ENCODE measurements at regions not wholly inside any gene's neighbourhood (a gene's known extent, or its start where the extent isn't known, plus 50 kb on each side); places are given as distances from the start of the nearest gene placed in this dataset.

DNA sequence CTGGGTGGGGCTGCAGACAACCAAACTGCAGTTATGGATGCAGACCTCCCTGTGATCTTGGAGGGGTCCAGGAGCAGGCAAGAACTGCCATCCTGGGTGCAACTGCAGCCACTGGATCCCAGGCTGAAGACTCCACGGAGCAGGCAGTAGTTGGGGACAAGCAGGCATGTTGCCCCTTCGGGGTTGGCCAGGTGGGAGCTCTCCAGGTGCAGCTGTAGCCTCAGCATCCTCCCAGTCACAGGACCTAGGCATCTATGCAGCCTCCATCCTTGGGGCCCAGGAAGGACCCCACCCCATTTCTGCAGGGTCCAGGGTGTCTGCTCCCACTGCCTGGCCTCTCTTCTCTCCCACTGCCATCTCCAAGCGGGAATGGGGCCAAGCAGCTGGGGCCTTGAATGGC, 322.2 kb upstream of the RBMS3 start:
- TF ChIP-seq EZH2 (IDR thresholded peaks at IDR 0.05; ENCODE audit: low read length, missing control alignments): no peak
- TF ChIP-seq, protein P1, sequence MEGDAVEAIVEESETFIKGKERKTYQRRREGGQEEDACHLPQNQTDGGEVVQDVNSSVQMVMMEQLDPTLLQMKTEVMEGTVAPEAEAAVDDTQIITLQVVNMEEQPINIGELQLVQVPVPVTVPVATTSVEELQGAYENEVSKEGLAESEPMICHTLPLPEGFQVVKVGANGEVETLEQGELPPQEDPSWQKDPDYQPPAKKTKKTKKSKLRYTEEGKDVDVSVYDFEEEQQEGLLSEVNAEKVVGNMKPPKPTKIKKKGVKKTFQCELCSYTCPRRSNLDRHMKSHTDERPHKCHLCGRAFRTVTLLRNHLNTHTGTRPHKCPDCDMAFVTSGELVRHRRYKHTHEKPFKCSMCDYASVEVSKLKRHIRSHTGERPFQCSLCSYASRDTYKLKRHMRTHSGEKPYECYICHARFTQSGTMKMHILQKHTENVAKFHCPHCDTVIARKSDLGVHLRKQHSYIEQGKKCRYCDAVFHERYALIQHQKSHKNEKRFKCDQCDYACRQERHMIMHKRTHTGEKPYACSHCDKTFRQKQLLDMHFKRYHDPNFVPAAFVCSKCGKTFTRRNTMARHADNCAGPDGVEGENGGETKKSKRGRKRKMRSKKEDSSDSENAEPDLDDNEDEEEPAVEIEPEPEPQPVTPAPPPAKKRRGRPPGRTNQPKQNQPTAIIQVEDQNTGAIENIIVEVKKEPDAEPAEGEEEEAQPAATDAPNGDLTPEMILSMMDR (conservative IDR thresholded peaks at IDR 0.05 in 1 of 2, IDR thresholded peaks at IDR 0.05 in 1 of 2; ENCODE audit: low read depth in 1 of 2, low read length in 2 of 2): no peak
- Histone ChIP-seq H3K27ac (ENCODE audit: insufficient read depth, low read length) (no peak overlapping the region), H3K4me2 (ENCODE audit: extremely low read depth, insufficient read depth, low read length) (no peak overlapping the region), H3K4me1 (ENCODE audit: control insufficient read depth, extremely low read depth, insufficient read depth, low read length) (no peaks in the 10 kb centered on the region), H3K9me3 (ENCODE audit: control insufficient read depth, insufficient read depth, low read depth, low read length) (no peaks in the 10 kb centered on the region), H3K9ac (ENCODE audit: insufficient read depth, low read length) (no peak overlapping the region), H2AFZ (ENCODE audit: low read length) (no peak overlapping the region), H3K79me2 (ENCODE audit: control insufficient read depth, insufficient read depth, low read length) (no peaks in the 10 kb centered on the region), H4K20me1 (ENCODE audit: control insufficient read depth, extremely low read depth, insufficient read depth, low read length) (no peaks in the 10 kb centered on the region), H3K36me3 (ENCODE audit: control insufficient read depth, insufficient read depth, low read length) (no peaks in the 10 kb centered on the region), H3K27me3 (ENCODE audit: control insufficient read depth, insufficient read depth, low read length) (no peaks in the 10 kb centered on the region), H3K4me3 (replicated peaks in 1 of 4; ENCODE audit: control extremely low read depth in 1 of 4, insufficient read depth in 1 of 4, low read depth in 3 of 4, low read length in 4 of 4) (no peak overlapping the region)
- DNase-seq (ENCODE audit: low read depth in 2 of 2): no peak

DNA sequence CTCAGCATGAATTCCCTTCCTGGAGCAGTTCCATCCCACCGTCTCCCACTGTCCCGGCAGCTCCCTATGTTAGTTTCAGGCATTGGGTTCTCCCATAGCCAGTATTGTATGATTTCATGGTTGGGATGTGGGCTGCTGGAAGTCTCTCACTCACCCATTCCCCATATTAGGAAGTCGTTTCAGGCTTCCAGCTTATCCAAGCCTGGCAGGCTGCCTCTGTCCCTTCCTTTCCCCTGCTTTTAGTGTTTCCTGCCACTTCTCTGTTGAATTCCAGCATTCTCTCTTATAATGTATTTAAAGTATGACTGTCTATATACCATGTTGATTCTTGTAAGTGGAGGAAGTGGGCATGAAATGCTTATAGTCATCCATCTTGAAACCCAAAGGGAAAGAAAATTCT, 309.7 kb upstream of the RBMS3 start:
- Histone ChIP-seq H3K27ac (ENCODE audit: insufficient read depth, low read length) (no peak overlapping the region), H3K4me3 (replicated peaks in 1 of 4; ENCODE audit: control extremely low read depth in 1 of 4, insufficient read depth in 1 of 4, low read depth in 3 of 4, low read length in 4 of 4) (no peak overlapping the region), H3K9me3 (ENCODE audit: control insufficient read depth, insufficient read depth, low read depth, low read length) (no peaks in the 10 kb centered on the region), H3K36me3 (ENCODE audit: control insufficient read depth, insufficient read depth, low read length) (no peaks in the 10 kb centered on the region), H3K79me2 (ENCODE audit: control insufficient read depth, insufficient read depth, low read length) (no peaks in the 10 kb centered on the region), H3K9ac (ENCODE audit: insufficient read depth, low read length) (no peak overlapping the region), H3K27me3 (ENCODE audit: control insufficient read depth, insufficient read depth, low read length) (no peaks in the 10 kb centered on the region), H2AFZ (ENCODE audit: low read length) (no peak overlapping the region), H4K20me1 (ENCODE audit: control insufficient read depth, extremely low read depth, insufficient read depth, low read length) (no peaks in the 10 kb centered on the region), H3K4me2 (ENCODE audit: extremely low read depth, insufficient read depth, low read length) (no peak overlapping the region), H3K4me1 (ENCODE audit: control insufficient read depth, extremely low read depth, insufficient read depth, low read length) (no peaks in the 10 kb centered on the region)
- TF ChIP-seq, protein P1 (conservative IDR thresholded peaks at IDR 0.05 in 1 of 2, IDR thresholded peaks at IDR 0.05 in 1 of 2; ENCODE audit: low read depth in 1 of 2, low read length in 2 of 2): no peak
- no peak for TF ChIP-seq EZH2 (IDR thresholded peaks at IDR 0.05; ENCODE audit: low read length, missing control alignments)
- no peak for DNase-seq (ENCODE audit: low read depth in 2 of 2)

DNA sequence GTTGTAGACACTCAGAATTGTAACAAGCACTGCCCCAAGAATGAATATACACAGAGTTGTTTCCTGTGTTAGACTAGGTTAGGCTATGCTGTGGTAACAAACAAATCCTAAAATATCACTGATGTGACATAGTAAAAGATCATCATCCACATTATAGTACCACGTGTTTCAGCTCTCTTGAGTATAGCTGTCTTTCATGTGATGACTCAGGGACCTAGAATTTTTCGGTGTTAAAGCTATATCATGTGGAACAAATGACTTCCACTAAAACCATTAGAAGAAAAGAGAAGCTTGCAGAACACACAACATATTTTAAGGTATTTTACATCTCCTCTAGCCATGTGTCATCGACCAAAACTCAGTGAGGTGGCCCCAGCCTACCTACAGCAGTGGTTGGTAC, 307.9 kb upstream of the RBMS3 start:
- Histone ChIP-seq H3K4me1 (ENCODE audit: control insufficient read depth, extremely low read depth, insufficient read depth, low read length) (no peaks in the 10 kb centered on the region), H4K20me1 (ENCODE audit: control insufficient read depth, extremely low read depth, insufficient read depth, low read length) (no peaks in the 10 kb centered on the region), H3K36me3 (ENCODE audit: control insufficient read depth, insufficient read depth, low read length) (no peaks in the 10 kb centered on the region), H3K9ac (ENCODE audit: insufficient read depth, low read length) (no peak overlapping the region), H3K27me3 (ENCODE audit: control insufficient read depth, insufficient read depth, low read length) (no peaks in the 10 kb centered on the region), H3K4me2 (ENCODE audit: extremely low read depth, insufficient read depth, low read length) (no peak overlapping the region), H3K27ac (ENCODE audit: insufficient read depth, low read length) (no peak overlapping the region), H3K79me2 (ENCODE audit: control insufficient read depth, insufficient read depth, low read length) (no peaks in the 10 kb centered on the region), H3K9me3 (ENCODE audit: control insufficient read depth, insufficient read depth, low read depth, low read length) (no peaks in the 10 kb centered on the region), H2AFZ (ENCODE audit: low read length) (no peak overlapping the region), H3K4me3 (replicated peaks in 1 of 4; ENCODE audit: control extremely low read depth in 1 of 4, insufficient read depth in 1 of 4, low read depth in 3 of 4, low read length in 4 of 4) (no peak overlapping the region)
- TF ChIP-seq, protein P1 (conservative IDR thresholded peaks at IDR 0.05 in 1 of 2, IDR thresholded peaks at IDR 0.05 in 1 of 2; ENCODE audit: low read depth in 1 of 2, low read length in 2 of 2): no peak
- TF ChIP-seq EZH2 (IDR thresholded peaks at IDR 0.05; ENCODE audit: low read length, missing control alignments): no peak
- peak; percentile 23 to 76 for DNase-seq (ENCODE audit: low read depth in 2 of 2)

Measured in fibroblast of lung (primary cell).